ENCODE measurements at regions not wholly inside any gene's neighbourhood (a gene's known extent, or its start where the extent isn't known, plus 50 kb on each side); places are given as distances from the start of the nearest gene placed in this dataset.

GRCh38 chr16:9374061-9374460, 282.6 kb downstream of the HAPSTR1 start (continued):
- TF ChIP-seq E2F6 (IDR thresholded peaks at IDR 0.05; ENCODE audit: borderline replicate concordance in 1 of 2, extremely low read depth in 1 of 2, insufficient read depth in 1 of 2, insufficient read length in 1 of 2, low read depth in 1 of 2, low read length in 1 of 2, poor library complexity in 1 of 2, severe bottlenecking in 1 of 2) = no peak
- TF ChIP-seq BACH1 (tag; IDR thresholded peaks at IDR 0.05) = no peak
- TF ChIP-seq E2F3 (CRISPR knock-in tag; IDR thresholded peaks at IDR 0.05) = no peak
- TF ChIP-seq ZNF232 (CRISPR knock-in tag; IDR thresholded peaks at IDR 0.05) = no peak
- TF ChIP-seq ATF1 (CRISPR knock-in tag; IDR thresholded peaks at IDR 0.05) = no peak
- no peak for TF ChIP-seq ATF1 (tag; IDR thresholded peaks at IDR 0.05)
- TF ChIP-seq ZBTB33 (CRISPR knock-in tag; IDR thresholded peaks at IDR 0.05) = no peak

GRCh38 chr16:9378876-9379275, 287.4 kb downstream of the HAPSTR1 start:
- no peak for DNase-seq (ENCODE audit: extremely low read depth in 1 of 4, low spot score in 3 of 4)
- ChIA-PET POLR2A (no interaction called here), CTCF (ENCODE audit: low intra/inter-chr PET ratio) (no interaction called here)
- Histone ChIP-seq H3K9me1 (ENCODE audit: control insufficient read depth, insufficient read depth, low read length) (no peaks in the 10 kb centered on the region), H3K9me3 (replicated peaks; ENCODE audit: control insufficient read depth, insufficient read depth, low read depth, low read length) (no peaks in the 10 kb centered on the region), H3K27me3 (ENCODE audit: control insufficient read depth in 2 of 2, insufficient read depth in 2 of 2, low read length in 2 of 2) (no peaks in the 10 kb centered on the region; a peak in 1 of 5 replicates), H3K4me3 (no peak overlapping the region), H4K20me1 (replicated peaks; ENCODE audit: control insufficient read depth, insufficient read depth, low read length) (no peaks in the 10 kb centered on the region), H2AFZ (ENCODE audit: low read depth, low read length) (no peak overlapping the region), H3K9ac (ENCODE audit: insufficient read depth in 1 of 2, low read depth in 2 of 2, low read length in 2 of 2) (no peak overlapping the region), H3K79me2 (ENCODE audit: control insufficient read depth, insufficient read depth, low read length) (no peaks in the 10 kb centered on the region), H3K4me2 (ENCODE audit: insufficient read depth, low read length) (no peak overlapping the region), H3K36me3 (ENCODE audit: control insufficient read depth, insufficient read depth, low read length) (no peaks in the 10 kb centered on the region), H3K4me1 (replicated peaks in 1 of 2; ENCODE audit: control insufficient read depth in 2 of 2, insufficient read depth in 2 of 2, low read length in 2 of 2) (no peaks in the 10 kb centered on the region; a peak in 2 of 5 replicates), H3K27ac (ENCODE audit: extremely low read depth, low read depth, low read length) (no peak overlapping the region)
- ATAC-seq = no peak
- BruUV-seq (replicated peaks) = no TSS peak
- FAIRE-seq = no peak
- in situ Hi-C loops (cut with MboI) = no loop called here
- intact Hi-C loops (cut with micrococcal nuclease) = no loop called here
- WGBS (ENCODE audit: insufficient coverage, low coverage, missing lambda C conversion rate) = 0% methylated on average over 5 of the region's 5 CpGs
- TF ChIP-seq ZNF584 (CRISPR knock-in tag; IDR thresholded peaks at IDR 0.05; ENCODE audit: low read depth) (no peak), KLF13 (tag; IDR thresholded peaks at IDR 0.05; ENCODE audit: borderline replicate concordance, low read depth) (no peak), KLF16 (IDR thresholded peaks at IDR 0.05) (no peak), FOXK1 (CRISPR knock-in tag; IDR thresholded peaks at IDR 0.05; ENCODE audit: borderline replicate concordance) (no peak), GATAD2B (IDR thresholded peaks at IDR 0.05; ENCODE audit: borderline replicate concordance) (no peak), RCOR1 (IDR thresholded peaks at IDR 0.05; ENCODE audit: borderline replicate concordance in 1 of 2, low read depth in 2 of 2, low read length in 2 of 2) (no peak), CEBPG (CRISPR knock-in tag; IDR thresholded peaks at IDR 0.05) (no peak), CEBPG (tag; conservative IDR thresholded peaks at IDR 0.05 in 1 of 2, IDR thresholded peaks at IDR 0.05 in 1 of 2) (peak in 1 of 2 experiments; percentile 46; a peak in 1 of 4 replicates), ZSCAN32 (CRISPR knock-in tag; IDR thresholded peaks at IDR 0.05) (no peak), ATF3 (IDR thresholded peaks at IDR 0.05) (0 out of 2 replicates have a peak, but pooled peaks have one; percentile 35), ATF3 (CRISPR knock-in tag; conservative IDR thresholded peaks at IDR 0.05) (no peak), ZNF551 (CRISPR knock-in tag; IDR thresholded peaks at IDR 0.05) (no peak), SRSF9 (IDR thresholded peaks at IDR 0.05; ENCODE audit: borderline replicate concordance, low read depth, low read length) (no peak)
